Gastroesophageal sphincter (tissue), 3 donors: ENCODE measurements at regions not wholly inside any gene's neighbourhood (a gene's known extent, or its start where the extent isn't known, plus 50 kb on each side); places are given as distances from the start of the nearest gene placed in this dataset.
A peak's percentile ranks its signal among the peaks of the same experiment; 100 is the strongest.

ENCODE experiments used
- CTCF ChIP-seq, 4 experiments: fragments of 200-600 bp in 2 of 4; fragments of 450-650 bp in 2 of 4; sonication (generic) in 1 of 4; IDR thresholded peaks; one replicate each; pipeline ENCODE4 v1.5.1; 2017 to 2019; ENCODE audit warnings: antibody characterized with exemption in 4 of 4, mild to moderate bottlenecking in 2 of 4, moderate library complexity in 2 of 4
- EP300 ChIP-seq: sonication (generic); formaldehyde crosslinking; IDR thresholded peaks from one replicate; pipeline ENCODE4 v1.6.1; 2017; ENCODE audit warnings: antibody characterized with exemption, mild to moderate bottlenecking
- POLR2A ChIP-seq, 2 donors: fragments of 450-650 bp; IDR thresholded peaks; one replicate each; pipeline ENCODE4 v1.6.1; 2017; ENCODE audit warnings: antibody characterized with exemption in 2 of 2, mild to moderate bottlenecking in 2 of 2, moderate library complexity in 1 of 2
- POLR2AphosphoS5 ChIP-seq: sonication (generic); formaldehyde crosslinking; IDR thresholded peaks from one replicate; pipeline ENCODE4 v1.6.1; 2017; ENCODE audit warnings: antibody characterized with exemption

GRCh38 chr14:53432378-53432802, 279.3 kb upstream of the DDHD1 start:
- peak; percentile 30 to 59 (median 40) for TF ChIP-seq CTCF (IDR thresholded peaks at IDR 0.05)
- TF ChIP-seq EP300: no peak
- no peak for TF ChIP-seq POLR2A (IDR thresholded peaks at IDR 0.05)
- no peak for TF ChIP-seq POLR2AphosphoS5
